Panc1 (cell line): ENCODE measurements at regions not wholly inside any gene's neighbourhood (a gene's known extent, or its start where the extent isn't known, plus 50 kb on each side); places are given as distances from the start of the nearest gene placed in this dataset.
"Not testable (repeated sequence)": the region's sequence is repeated elsewhere in the genome, so short reads cannot be mapped to it uniquely, and the experiment has no call there.

Experiments
- ATAC-seq: fragments of 200-7000 bp; cut with Tn5 transposase; 2 replicates; pipeline ENCODE4 v1.9.1; 2020; ENCODE audit warnings: mild to moderate bottlenecking, moderate library complexity
- BruUV-seq: library from RNA; stranded (reverse); fragments of 400-500 nt; replicated peaks from 2 replicates; lab custom pipeline; 2021; lab: Mats Ljungman, UMichigan
- CTCF ChIA-PET: fragments of 300-600 bp; sonication (Branson Sonifier 250); formaldehyde crosslinking; loops from one replicate; lab custom pipeline; 2022; ENCODE audit warnings: antibody characterized with exemption; lab: Charles Lee
- POLR2A ChIA-PET: fragments of 300-600 bp; sonication (Branson Sonifier 250); formaldehyde crosslinking; loops from one replicate; lab custom pipeline; 2022; ENCODE audit warnings: antibody characterized with exemption; lab: Charles Lee
- DNase-seq: peaks from one replicate; pipeline ENCODE4 v3.0.0-alpha.2; 2010; ENCODE audit warnings: low read depth, low spot score
- H3K27ac ChIP-seq: 2 replicates; pipeline ENCODE4 v1.5.1; 2011; ENCODE audit warnings: mild to moderate bottlenecking, low read length, inconsistent platforms
- H3K27me3 ChIP-seq: fragments of 200-500 bp; sonication (Bioruptor generic); 2 replicates; pipeline ENCODE4 v1.6.0; 2014; ENCODE audit warnings: low read length, inconsistent platforms; ENCODE audit not compliant: control insufficient read depth, insufficient read depth
- H3K36me3 ChIP-seq: fragments of 200-500 bp; sonication (Bioruptor generic); 2 replicates; pipeline ENCODE4 v1.5.1; 2014; ENCODE audit warnings: inconsistent platforms, mild to moderate bottlenecking, low read length, moderate library complexity; ENCODE audit not compliant: control insufficient read depth, insufficient read depth
- H3K4me1 ChIP-seq: 2 replicates; pipeline ENCODE4 v1.5.1; 2011; ENCODE audit warnings: inconsistent platforms, mild to moderate bottlenecking, low read length, moderate library complexity; ENCODE audit not compliant: control insufficient read depth, insufficient read depth
- H3K4me3 ChIP-seq, 2 experiments: 2 replicates each; pipeline ENCODE4 v1.5.1; 2011 to 2012; ENCODE audit warnings: low read depth in 2 of 2, low read length in 2 of 2, mild to moderate bottlenecking in 2 of 2, inconsistent platforms in 1 of 2, moderate library complexity in 1 of 2
- H3K9me3 ChIP-seq: fragments of 200-500 bp; sonication (Bioruptor generic); 2 replicates; pipeline ENCODE4 v1.5.1; 2014; ENCODE audit warnings: low read depth, mild to moderate bottlenecking, inconsistent platforms, low read length, moderate library complexity; ENCODE audit not compliant: control insufficient read depth, insufficient read depth
- POLR2AphosphoS5 ChIP-seq: IDR thresholded peaks from 2 replicates; pipeline ENCODE4 v1.6.1; 2012; ENCODE audit warnings: mild to moderate bottlenecking, low read depth, low read length, moderate library complexity
- SIN3A ChIP-seq: IDR thresholded peaks from 2 replicates; pipeline ENCODE4 v1.6.1; 2012; ENCODE audit warnings: low read depth, mild to moderate bottlenecking, low read length, moderate library complexity, borderline replicate concordance; ENCODE audit not compliant: insufficient read depth
- TCF7L2 ChIP-seq: IDR thresholded peaks from 2 replicates; pipeline ENCODE4 v1.6.1; 2011; ENCODE audit warnings: mild to moderate bottlenecking, low read depth, low read length, inconsistent platforms
- in situ Hi-C: cut with HindIII; loops from 2 replicates; pipeline ENCODE4 v1.10.0; 2016; ENCODE audit warnings: low sequenced_read_pairs, low pct_unique_long_range_greater_than_20kb
- intact Hi-C: fragments of 100-400 bp; cut with micrococcal nuclease; formaldehyde crosslinking; loops from one replicate; pipeline ENCODE4 v1.10.0; 2022; ENCODE audit not compliant: unreplicated experiment
- TF ChIP-seq, protein P1 (sequence below), 2 experiments: IDR thresholded peaks; 2 replicates each; pipeline ENCODE4 v1.6.1; 2011 to 2012; ENCODE audit warnings: low read depth in 2 of 2, control low read depth in 1 of 2, low read length in 1 of 2, mild to moderate bottlenecking in 1 of 2, moderate library complexity in 1 of 2; ENCODE audit not compliant: insufficient read depth in 1 of 2
- TF ChIP-seq, protein P2 (sequence below): fragments of 450-650 bp; IDR thresholded peaks from 2 replicates; pipeline ENCODE4 v1.5.1; 2017; ENCODE audit warnings: mild to moderate bottlenecking

DNA sequence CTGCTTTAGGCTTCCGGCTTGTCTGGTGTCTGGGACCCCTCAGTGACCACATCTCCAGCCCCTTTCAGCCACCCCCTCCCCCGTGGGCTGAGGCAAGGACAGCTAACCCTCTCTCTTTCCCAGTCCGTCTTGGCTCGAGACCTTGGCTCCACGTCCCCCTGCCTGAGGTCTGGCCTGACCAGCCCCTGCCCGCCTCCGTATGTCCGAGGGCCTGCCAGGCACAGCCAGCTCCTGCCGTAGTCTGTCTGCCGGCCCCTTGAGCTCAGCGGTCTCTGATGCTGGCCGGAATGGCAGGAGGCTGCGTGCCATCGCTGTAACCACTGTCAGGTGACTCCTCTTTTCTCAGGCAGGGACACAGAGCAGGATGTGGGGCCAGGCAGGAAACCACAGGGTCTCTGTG, 73.3 kb upstream of the LRPAP1 start:
- no peaks in the 10 kb centered on the region for H3K36me3 ChIP-seq
- ATAC-seq: no peak
- no TSS peak for BruUV-seq
- no peaks in the 10 kb centered on the region for H3K4me1 ChIP-seq
- H3K9me3 ChIP-seq: no peaks in the 10 kb centered on the region
- ChIA-PET CTCF (no interaction called here), POLR2A (no interaction called here)
- no peak for TF ChIP-seq POLR2AphosphoS5
- TF ChIP-seq, protein P1, sequence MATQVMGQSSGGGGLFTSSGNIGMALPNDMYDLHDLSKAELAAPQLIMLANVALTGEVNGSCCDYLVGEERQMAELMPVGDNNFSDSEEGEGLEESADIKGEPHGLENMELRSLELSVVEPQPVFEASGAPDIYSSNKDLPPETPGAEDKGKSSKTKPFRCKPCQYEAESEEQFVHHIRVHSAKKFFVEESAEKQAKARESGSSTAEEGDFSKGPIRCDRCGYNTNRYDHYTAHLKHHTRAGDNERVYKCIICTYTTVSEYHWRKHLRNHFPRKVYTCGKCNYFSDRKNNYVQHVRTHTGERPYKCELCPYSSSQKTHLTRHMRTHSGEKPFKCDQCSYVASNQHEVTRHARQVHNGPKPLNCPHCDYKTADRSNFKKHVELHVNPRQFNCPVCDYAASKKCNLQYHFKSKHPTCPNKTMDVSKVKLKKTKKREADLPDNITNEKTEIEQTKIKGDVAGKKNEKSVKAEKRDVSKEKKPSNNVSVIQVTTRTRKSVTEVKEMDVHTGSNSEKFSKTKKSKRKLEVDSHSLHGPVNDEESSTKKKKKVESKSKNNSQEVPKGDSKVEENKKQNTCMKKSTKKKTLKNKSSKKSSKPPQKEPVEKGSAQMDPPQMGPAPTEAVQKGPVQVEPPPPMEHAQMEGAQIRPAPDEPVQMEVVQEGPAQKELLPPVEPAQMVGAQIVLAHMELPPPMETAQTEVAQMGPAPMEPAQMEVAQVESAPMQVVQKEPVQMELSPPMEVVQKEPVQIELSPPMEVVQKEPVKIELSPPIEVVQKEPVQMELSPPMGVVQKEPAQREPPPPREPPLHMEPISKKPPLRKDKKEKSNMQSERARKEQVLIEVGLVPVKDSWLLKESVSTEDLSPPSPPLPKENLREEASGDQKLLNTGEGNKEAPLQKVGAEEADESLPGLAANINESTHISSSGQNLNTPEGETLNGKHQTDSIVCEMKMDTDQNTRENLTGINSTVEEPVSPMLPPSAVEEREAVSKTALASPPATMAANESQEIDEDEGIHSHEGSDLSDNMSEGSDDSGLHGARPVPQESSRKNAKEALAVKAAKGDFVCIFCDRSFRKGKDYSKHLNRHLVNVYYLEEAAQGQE (IDR thresholded peaks at IDR 0.05; ENCODE audit: insufficient read depth in 1 of 2, low read depth in 2 of 2, low read length in 1 of 2): no peak
- TF ChIP-seq, protein P2, sequence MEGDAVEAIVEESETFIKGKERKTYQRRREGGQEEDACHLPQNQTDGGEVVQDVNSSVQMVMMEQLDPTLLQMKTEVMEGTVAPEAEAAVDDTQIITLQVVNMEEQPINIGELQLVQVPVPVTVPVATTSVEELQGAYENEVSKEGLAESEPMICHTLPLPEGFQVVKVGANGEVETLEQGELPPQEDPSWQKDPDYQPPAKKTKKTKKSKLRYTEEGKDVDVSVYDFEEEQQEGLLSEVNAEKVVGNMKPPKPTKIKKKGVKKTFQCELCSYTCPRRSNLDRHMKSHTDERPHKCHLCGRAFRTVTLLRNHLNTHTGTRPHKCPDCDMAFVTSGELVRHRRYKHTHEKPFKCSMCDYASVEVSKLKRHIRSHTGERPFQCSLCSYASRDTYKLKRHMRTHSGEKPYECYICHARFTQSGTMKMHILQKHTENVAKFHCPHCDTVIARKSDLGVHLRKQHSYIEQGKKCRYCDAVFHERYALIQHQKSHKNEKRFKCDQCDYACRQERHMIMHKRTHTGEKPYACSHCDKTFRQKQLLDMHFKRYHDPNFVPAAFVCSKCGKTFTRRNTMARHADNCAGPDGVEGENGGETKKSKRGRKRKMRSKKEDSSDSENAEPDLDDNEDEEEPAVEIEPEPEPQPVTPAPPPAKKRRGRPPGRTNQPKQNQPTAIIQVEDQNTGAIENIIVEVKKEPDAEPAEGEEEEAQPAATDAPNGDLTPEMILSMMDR: no peak
- no peak for TF ChIP-seq TCF7L2
- TF ChIP-seq SIN3A: no peak
- DNase-seq: no peak
- in situ Hi-C loops (no loop called here), intact Hi-C loops (no loop called here)
- no peak overlapping the region for H3K4me3 ChIP-seq
- no peak overlapping the region for H3K27ac ChIP-seq
- no peaks in the 10 kb centered on the region for H3K27me3 ChIP-seq

DNA sequence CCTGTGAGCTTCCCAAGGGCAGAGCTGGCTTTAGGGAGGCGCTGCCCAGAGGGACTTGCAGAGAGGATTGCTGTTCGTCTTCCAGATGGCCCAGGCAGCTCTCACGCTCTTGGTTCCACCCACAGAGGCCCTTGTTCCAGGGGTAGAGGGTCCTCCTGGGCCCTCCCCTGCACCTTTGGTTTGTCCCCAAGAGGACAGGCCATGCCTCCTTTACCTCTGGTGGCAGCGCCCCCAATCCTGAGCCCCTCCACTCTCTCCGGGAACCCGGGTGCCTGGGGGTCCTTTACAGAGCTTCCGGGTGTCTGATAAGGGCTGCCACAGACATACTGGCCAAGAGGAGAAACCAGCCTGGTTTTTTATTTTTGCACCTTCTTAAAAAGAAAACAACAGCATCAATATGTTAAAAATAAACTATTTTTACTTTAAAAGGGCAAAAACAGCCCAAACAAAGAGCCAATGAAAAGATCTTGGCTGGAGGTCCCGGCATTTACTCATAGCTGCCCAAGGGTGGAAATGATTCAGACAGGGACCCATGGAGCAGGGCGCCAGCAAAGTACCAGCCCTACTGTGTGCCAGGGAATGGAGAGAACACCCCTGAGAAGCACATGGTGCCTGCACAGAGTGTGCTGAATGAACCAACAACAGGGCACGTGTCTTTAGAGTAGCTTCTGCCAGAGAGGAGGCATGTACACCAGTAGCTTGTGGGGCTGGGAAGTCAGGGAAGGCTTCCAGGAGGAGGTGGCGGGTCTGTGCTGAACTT, 70.8 kb upstream of the LRPAP1 start:
- ATAC-seq, H3K9me3 ChIP-seq, POLR2A ChIA-PET, in situ Hi-C loops, H3K4me3 ChIP-seq, H3K36me3 ChIP-seq, DNase-seq, BruUV-seq, H3K4me1 ChIP-seq, H3K27me3 ChIP-seq, H3K27ac ChIP-seq, intact Hi-C loops, CTCF ChIA-PET: not testable (repeated sequence)

DNA sequence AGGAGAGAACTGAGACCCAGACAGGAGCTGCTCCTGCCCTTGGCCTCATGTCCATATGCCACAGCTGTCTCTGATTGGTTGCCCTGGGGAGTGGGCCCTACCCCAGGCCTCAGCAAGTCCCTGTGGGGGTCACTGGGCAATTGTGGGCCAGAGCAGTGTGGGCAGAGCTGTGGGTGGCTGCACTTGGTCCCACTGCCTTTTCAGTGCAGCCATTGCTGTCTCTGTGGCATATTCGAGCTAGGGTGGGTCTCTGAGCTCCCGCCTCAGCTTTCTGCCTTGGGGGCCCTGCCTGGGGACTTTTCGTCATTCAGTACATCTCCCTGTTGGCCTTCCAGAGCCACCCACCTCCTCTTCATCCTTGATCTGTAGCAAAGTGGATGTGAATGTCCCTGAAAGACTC, 69.8 kb upstream of the LRPAP1 start:
- H3K27ac ChIP-seq: no peak overlapping the region
- no peak for DNase-seq
- in situ Hi-C loops (no loop called here), intact Hi-C loops (no loop called here)
- POLR2A ChIA-PET: no interaction called here
- no TSS peak for BruUV-seq
- no peak for TF ChIP-seq SIN3A
- no peak for TF ChIP-seq POLR2AphosphoS5
- TF ChIP-seq, protein P1 (IDR thresholded peaks at IDR 0.05; ENCODE audit: insufficient read depth in 1 of 2, low read depth in 2 of 2, low read length in 1 of 2): no peak
- TF ChIP-seq, protein P2: no peak
- no peak for TF ChIP-seq TCF7L2
- H3K4me3 ChIP-seq: no peak overlapping the region
- H3K36me3 ChIP-seq: no peaks in the 10 kb centered on the region
- ATAC-seq: no peak
- no peaks in the 10 kb centered on the region for H3K9me3 ChIP-seq
- no peaks in the 10 kb centered on the region for H3K27me3 ChIP-seq
- CTCF ChIA-PET: interaction anchor here (0.6 to 0.7 kb wide), 2 partner anchors 342 to 594 kb away, joined by 3 read pairs; no protein-coding TSS in a partner anchor
- no peaks in the 10 kb centered on the region for H3K4me1 ChIP-seq
